Colonic mucosa (tissue), 4 donors: ENCODE measurements at regions not wholly inside any gene's neighbourhood (a gene's known extent, or its start where the extent isn't known, plus 50 kb on each side); places are given as distances from the start of the nearest gene placed in this dataset.

Source experiments
- DNase-seq: peaks from one replicate; pipeline ENCODE4 v3.0.0-alpha.2; 2020
- H3K27ac ChIP-seq: fragments of 200-600 bp; one replicate; pipeline ENCODE4 v1.8.0; 2021
- H3K27me3 ChIP-seq: fragments of 200-600 bp; one replicate; pipeline ENCODE4 v1.8.0; 2021
- H3K36me3 ChIP-seq: fragments of 200-600 bp; one replicate; pipeline ENCODE4 v1.8.0; 2021
- H3K4me1 ChIP-seq: fragments of 200-600 bp; one replicate; pipeline ENCODE4 v1.8.0; 2021; ENCODE audit warnings: mild to moderate bottlenecking
- H3K4me3 ChIP-seq: fragments of 200-600 bp; one replicate; pipeline ENCODE4 v1.8.0; 2021
- H3K9ac ChIP-seq, 2 donors: one replicate each; pipeline ENCODE4 v1.7.0; 2013; ENCODE audit warnings: control low read depth in 2 of 2, low read depth in 2 of 2, low read length in 2 of 2
- H3K9me3 ChIP-seq: fragments of 200-600 bp; one replicate; pipeline ENCODE4 v1.8.0; 2021
- CTCF ChIP-seq: fragments of 200-600 bp; IDR thresholded peaks from one replicate; pipeline ENCODE4 v1.8.0; 2022; ENCODE audit warnings: antibody characterized with exemption, mild to moderate bottlenecking
- intact Hi-C: fragments of 100-400 bp; cut with DNase I; formaldehyde crosslinking; loops from one replicate; pipeline ENCODE4 v1.14.1; 2022
- donor health status: healthy.
- donor health status: DM: no; HTN: no; CAD: no.
- donor health status: DM: no; HTN: no; CAD: no.

DNA sequence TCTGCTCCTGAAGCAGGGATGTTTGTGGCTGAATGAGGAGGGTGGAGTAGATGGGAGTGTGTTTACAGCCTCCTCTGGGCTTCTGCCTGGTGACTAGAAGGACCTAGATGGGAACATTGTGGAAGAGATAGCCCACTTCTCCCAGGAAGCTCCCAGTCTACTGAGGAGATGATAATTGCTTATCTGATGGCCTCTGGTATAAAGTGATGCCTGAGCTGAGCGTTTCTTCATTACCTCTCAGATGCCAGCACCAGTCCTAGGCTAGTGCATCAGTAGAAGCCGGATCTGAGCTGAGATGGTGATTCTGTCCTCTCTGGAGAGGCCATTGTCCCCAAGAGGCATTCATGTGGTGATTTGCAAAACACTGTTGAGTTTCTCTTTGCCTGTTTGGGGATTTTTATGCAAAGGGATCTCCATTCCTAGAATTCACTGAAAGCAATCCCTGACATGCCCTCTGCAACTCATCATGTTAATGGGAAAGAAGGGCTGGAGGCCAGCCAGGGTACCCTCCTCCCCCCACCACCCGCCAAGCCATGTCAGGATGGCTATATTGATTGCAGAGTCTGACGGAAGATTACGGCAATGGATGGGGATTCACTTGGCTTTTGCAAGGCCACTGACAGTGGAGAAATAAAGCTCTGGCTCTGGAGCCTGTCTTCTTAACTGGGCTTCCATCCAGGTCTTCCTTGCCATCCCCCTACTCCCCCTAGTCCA is 166.4 kb upstream of the ROPN1 start:
- no peak for TF ChIP-seq CTCF
- intact Hi-C loops: no loop called here
- no peaks in the 10 kb centered on the region for H3K36me3 ChIP-seq
- no peaks in the 10 kb centered on the region for H3K27me3 ChIP-seq
- no peak for DNase-seq
- H3K27ac ChIP-seq: no peak overlapping the region
- H3K9me3 ChIP-seq: no peaks in the 10 kb centered on the region
- H3K4me1 ChIP-seq: no peaks in the 10 kb centered on the region
- no peak overlapping the region for H3K9ac ChIP-seq
- H3K4me3 ChIP-seq: no peak overlapping the region

DNA sequence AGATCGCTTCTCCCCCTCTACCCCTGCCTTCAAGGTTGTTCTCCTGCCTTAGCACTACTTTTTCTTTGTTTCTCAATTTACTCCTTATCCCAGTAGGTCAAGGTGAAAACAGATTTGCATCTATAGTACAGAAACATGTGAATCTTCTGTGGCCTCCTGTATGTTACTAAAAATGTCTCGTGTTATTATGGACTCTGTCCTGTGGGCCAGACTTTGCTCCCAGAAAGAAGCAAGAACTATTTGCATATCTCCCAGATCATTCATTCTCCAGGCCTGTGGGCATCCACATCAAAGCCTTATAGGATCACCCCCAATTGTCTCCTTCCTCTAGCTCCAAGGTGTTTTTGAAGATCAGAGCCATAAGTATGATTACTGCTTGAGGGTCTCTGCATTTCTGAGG is 169.5 kb upstream of the ROPN1 start:
- intact Hi-C loops: no loop called here
- no peak for DNase-seq
- H3K4me3 ChIP-seq: no peak overlapping the region
- H3K4me1 ChIP-seq: no peaks in the 10 kb centered on the region
- TF ChIP-seq CTCF: no peak
- H3K36me3 ChIP-seq: no peaks in the 10 kb centered on the region
- H3K27me3 ChIP-seq: no peaks in the 10 kb centered on the region
- no peak overlapping the region for H3K9ac ChIP-seq
- no peak overlapping the region for H3K27ac ChIP-seq
- H3K9me3 ChIP-seq: no peaks in the 10 kb centered on the region

- H3K4me3 ChIP-seq: no peak overlapping the region
- no peaks in the 10 kb centered on the region for H3K27me3 ChIP-seq
- no peaks in the 10 kb centered on the region for H3K4me1 ChIP-seq
- no peak overlapping the region for H3K9ac ChIP-seq
- no peak overlapping the region for H3K27ac ChIP-seq
- TF ChIP-seq CTCF: no peak
- intact Hi-C loops: no loop called here
- no peaks in the 10 kb centered on the region for H3K36me3 ChIP-seq
- DNase-seq: no peak
- H3K9me3 ChIP-seq: no peaks in the 10 kb centered on the region
Observed at GRCh38 chr3:124163689-124164088, 171.8 kb upstream of the ROPN1 start.

- Histone ChIP-seq H3K9ac (no peak overlapping the region), H3K4me1 (no peaks in the 10 kb centered on the region), H3K9me3 (no peaks in the 10 kb centered on the region), H3K27ac (no peak overlapping the region), H3K4me3 (no peak overlapping the region), H3K27me3 (no peaks in the 10 kb centered on the region), H3K36me3 (no peaks in the 10 kb centered on the region)
- TF ChIP-seq CTCF: no peak
- intact Hi-C loops: no loop called here
- no peak for DNase-seq
Observed at GRCh38 chr3:124168271-124168670, 176.3 kb upstream of the ROPN1 start.

DNA sequence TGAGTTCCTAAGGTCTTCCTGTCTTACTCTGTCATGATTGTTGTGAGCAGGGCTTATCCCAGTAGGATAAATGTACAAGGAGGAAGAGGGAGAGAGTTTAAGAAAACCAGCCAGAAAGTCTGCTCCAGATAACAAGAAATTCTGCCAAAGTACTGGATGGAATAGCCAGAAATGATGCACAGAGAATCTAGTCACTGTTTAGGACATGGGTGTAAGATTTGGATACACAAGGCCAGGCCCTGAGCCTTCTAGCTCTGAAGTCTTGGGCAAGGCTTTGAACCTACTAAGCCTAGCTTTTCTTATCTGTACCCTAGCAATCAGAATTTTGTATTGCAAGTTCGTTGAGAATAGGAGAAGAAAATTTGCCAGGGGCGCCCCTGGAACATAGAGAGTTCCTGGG is 180.4 kb upstream of the ROPN1 start:
- Histone ChIP-seq H3K27me3 (no peaks in the 10 kb centered on the region), H3K27ac (no peak overlapping the region), H3K4me1 (no peaks in the 10 kb centered on the region), H3K4me3 (no peak overlapping the region), H3K36me3 (no peaks in the 10 kb centered on the region), H3K9ac (no peak overlapping the region), H3K9me3 (no peaks in the 10 kb centered on the region)
- TF ChIP-seq CTCF: no peak
- intact Hi-C loops: no loop called here
- DNase-seq: no peak
